ENCODE measurements at regions not wholly inside any gene's neighbourhood (a gene's known extent, or its start where the extent isn't known, plus 50 kb on each side); places are given as distances from the start of the nearest gene placed in this dataset.
"Not testable (repeated sequence)": the region's sequence is repeated elsewhere in the genome, so short reads cannot be mapped to it uniquely, and the experiment has no call there.

DNA sequence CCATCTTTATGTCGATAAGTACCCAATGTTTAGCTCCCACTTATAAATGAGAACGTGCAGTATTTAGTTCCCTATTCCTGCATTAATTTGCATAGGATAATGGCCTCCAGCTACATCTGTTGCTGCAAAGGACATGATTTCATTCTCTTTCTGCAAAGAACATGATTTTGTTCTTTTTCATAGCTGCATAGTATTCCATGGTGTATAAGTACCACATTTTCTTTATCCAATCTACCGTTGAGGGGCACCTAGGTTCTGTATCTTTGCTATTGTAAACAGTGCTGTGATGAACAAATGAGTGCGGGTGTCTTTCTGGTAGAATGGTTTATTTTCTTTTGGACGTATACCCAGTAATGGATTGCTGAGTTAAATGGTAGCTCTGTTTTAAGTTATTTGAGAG lies 63.0 kb downstream of the HLX start:
- no peak for DNase-seq (ENCODE audit: low read depth in 2 of 2)

GRCh38 chr1:220942914-220943313 lies 63.7 kb downstream of the HLX start:
- DNase-seq (ENCODE audit: low read depth in 2 of 2): not testable (repeated sequence)

- DNase-seq (ENCODE audit: low read depth in 2 of 2): no peak
Observed at GRCh38 chr1:220943319-220943996, 64.2 kb downstream of the HLX start.

- DNase-seq (ENCODE audit: low read depth in 2 of 2): no peak
Observed at GRCh38 chr1:220950576-220950975, 71.3 kb downstream of the HLX start.

DNA sequence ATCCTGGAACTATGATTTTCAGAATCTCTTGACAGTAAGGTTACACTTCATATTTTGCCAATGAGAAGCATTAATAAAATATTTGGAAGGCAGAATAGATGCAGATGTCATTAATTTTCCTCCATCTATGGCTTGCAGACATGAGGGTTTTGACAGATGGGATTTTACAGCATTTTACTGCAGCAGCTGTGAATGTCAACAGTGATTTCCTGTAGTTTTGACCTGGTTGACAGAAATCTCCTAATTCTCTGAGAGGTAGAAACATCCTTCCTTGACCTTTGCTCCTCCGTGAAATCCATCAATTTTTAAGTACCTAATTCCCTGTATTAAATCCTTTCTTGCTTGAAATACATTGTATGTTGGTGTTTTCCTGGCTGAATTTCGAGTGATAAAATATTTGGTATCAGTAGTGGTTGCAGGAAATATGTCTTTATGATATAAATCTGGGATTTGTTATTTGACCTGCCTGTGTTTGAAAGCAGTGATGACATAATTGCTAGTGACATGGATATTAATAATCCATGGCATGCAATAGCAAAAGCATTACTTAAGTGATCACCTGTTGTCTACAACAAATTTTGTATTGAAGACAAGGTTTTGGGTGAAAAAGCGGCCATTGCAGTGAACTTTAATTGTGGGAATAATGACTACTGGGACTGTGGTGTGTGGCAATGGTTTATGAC lies 73.9 kb downstream of the HLX start:
- peak; percentile 44 to 67 for DNase-seq (ENCODE audit: low read depth in 2 of 2)

GRCh38 chr1:220954321-220955075 lies 75.3 kb downstream of the HLX start:
- peak in 1 of 2 experiments; percentile 26 for DNase-seq (ENCODE audit: low read depth in 2 of 2)

- DNase-seq (ENCODE audit: low read depth in 2 of 2): no peak
Observed at GRCh38 chr1:220955116-220955515, 75.9 kb downstream of the HLX start.

- peak in 1 of 2 experiments; percentile 36 for DNase-seq (ENCODE audit: low read depth in 2 of 2)
Observed at GRCh38 chr1:220956501-220957232, 77.4 kb downstream of the HLX start.

DNA sequence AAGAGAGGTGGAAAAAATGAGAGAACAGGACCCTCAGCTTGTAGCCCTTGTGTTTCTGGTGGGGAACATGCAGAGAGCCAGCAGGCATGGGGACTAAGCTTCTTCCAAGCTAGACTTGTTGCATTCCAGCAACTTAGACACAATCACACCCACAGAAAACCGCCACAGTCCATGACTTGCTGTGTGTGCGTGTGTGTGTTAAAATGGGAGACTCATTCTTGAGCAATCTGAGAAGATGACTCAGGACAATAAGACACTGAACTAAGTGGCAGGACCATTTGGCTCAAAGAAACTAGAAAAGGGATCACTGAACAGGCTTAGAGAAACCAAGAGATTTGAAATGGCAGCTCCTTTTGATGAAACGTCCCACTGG lies 78.0 kb downstream of the HLX start:
- peak; percentile 93 to 94 for DNase-seq (ENCODE audit: low read depth in 2 of 2)

DNA sequence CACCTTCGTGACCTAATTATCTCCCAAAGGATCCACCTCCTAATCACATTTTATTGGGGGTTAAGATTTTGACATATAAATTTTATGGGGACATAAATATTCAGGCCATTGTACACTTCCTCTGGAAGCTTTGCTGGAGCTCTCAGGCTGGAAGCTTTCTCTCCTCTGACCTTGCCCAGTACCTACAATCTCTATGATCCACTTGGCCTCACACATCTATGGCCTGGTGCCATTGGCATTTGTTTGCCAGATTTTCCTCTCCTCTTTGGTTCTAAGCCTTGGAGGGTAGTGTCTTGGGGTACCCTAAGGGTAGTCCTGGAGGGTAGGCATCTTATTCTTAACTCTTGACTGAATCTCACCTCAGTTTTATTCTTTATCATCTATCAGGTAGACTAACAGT lies 79.0 kb downstream of the HLX start:
- DNase-seq (ENCODE audit: low read depth in 2 of 2): no peak

DNA sequence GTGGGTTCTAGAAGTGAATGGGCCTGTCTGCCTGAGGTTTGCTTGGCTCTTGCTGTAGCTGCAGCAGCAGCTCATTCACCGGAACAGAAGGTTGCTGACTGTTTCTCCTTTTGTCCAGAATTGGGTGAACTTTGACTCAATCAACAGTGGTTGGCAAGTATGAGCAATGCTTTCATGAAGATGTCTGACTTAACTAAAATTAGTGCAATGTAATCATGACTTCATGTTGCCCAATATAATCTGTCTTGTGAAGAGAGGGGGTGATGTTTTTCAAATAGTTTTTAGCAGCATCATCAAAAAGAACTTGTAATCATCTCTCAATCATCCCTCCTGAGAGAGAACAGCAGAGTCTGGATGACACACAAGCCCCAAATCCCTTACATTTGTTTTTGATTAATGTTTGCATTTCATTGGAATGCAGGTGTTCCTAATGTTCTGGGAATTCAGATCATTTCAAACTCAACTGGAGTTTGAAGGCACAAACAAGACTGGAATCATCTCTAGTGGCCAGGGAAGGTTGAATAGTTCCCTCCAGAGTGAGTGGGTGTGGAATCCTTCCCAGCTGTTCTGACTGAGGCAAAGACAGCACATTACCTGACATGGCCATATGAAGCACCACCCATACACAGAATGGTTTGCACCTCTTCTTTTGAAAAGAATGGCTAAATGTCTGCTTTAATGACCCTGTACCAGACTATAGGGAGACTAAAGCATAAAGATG lies 82.9 kb downstream of the HLX start:
- peak; percentile 95 to 97 for DNase-seq (ENCODE audit: low read depth in 2 of 2)

GRCh38 chr1:220966041-220966440 lies 86.8 kb downstream of the HLX start:
- no peak for DNase-seq (ENCODE audit: low read depth in 2 of 2)

- DNase-seq (ENCODE audit: low read depth in 2 of 2): no peak
Observed at GRCh38 chr1:220966473-220966872, 87.2 kb downstream of the HLX start.

DNA sequence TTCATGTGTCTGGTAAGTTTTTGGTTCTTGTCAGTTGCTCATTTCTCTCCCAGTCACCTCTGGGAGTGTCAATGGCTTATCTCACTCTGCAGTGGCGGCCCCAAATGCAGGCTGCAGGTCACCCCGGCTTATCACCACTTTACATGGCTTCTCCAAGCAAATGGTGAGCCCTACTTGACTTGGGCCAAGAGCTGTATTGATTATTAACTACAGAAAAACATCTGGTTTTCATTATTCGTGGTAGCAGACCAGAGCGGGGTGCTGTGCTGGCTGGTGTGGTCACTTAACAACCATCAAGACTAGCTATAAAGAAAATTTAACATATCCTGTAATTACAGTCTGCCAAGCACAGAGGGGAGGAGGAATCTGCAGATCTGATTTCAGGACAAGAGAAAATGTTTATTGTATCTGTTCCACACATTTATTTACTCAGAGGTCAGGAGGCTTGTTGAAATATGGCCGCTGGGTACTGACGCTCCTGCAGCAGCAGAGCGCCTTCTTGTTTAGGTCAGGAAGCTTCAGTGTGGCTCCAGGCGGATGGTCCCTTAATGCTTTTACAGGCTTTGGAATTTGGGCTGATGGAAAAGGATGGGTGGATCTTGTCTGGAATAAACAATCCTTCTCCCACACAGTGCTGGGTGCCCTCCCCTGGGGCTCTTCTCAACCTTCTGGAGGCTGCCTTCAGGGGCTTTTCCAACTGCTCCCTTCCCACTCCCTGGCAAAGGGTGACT lies 87.8 kb downstream of the HLX start:
- DNase-seq (ENCODE audit: low read depth in 2 of 2): no peak

GRCh38 chr1:220967911-220968310 lies 88.7 kb downstream of the HLX start:
- no peak for DNase-seq (ENCODE audit: low read depth in 2 of 2)

- DNase-seq (ENCODE audit: low read depth in 2 of 2): not testable (repeated sequence)
Observed at GRCh38 chr1:220969281-220969680, 90.0 kb downstream of the HLX start.

- no peak for DNase-seq (ENCODE audit: low read depth in 2 of 2)
Observed at GRCh38 chr1:220970311-220970710, 91.1 kb downstream of the HLX start.

DNA sequence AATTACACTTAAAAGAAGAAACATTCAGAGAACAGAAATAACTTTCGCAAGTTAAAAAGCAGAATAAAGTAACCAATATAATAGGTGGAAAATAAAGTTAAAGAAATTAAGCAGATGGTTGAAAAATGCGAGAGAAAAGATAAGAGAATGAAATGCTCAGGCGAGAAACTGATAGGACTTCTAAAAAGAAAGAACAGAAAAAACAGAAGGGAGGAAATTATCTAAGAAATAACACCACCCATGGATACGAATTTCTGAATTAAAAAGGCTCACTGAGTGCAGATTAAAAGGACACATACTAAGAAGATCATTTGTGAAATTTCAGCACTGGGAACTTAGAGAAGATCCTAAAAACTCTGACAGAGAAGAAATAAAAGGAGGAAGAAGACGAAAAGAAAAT lies 92.0 kb downstream of the HLX start:
- DNase-seq (ENCODE audit: low read depth in 2 of 2): no peak

- no peak for DNase-seq (ENCODE audit: low read depth in 2 of 2)
Observed at GRCh38 chr1:220974431-220974830, 95.2 kb downstream of the HLX start.

- no peak for DNase-seq (ENCODE audit: low read depth in 2 of 2)
Observed at GRCh38 chr1:220976390-220976789, 97.1 kb downstream of the HLX start.

DNA sequence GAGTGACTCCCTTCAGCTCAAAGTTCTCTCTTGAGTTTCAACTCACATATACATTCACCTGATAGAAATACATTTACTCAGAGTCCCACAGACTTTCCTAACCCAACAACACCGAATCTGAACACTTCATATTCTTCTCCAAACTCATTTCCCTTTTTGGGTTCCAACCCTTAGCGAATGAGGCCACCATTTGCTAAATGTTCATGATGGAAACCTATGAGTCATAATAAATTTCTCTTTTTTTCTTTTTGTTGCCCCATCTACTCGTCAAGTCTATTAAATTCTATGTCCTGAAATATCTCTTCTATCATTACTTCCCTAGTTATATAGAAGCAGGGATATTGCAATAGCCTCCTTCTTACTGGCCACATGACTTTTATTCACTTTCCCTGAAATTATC lies 100.1 kb downstream of the HLX start:
- no peak for DNase-seq (ENCODE audit: low read depth in 2 of 2)

All from fibroblast of skin of left biceps (primary cell).